Transverse colon (tissue), 4 donors: ENCODE measurements at regions not wholly inside any gene's neighbourhood (a gene's known extent, or its start where the extent isn't known, plus 50 kb on each side); places are given as distances from the start of the nearest gene placed in this dataset.

ENCODE experiments used
- POLR2A ChIP-seq: fragments of 450-650 bp; IDR thresholded peaks from one replicate; pipeline ENCODE4 v1.6.1; 2016; ENCODE audit warnings: antibody characterized with exemption, mild to moderate bottlenecking, moderate library complexity
- POLR2AphosphoS5 ChIP-seq, 3 donors: sonication (generic); formaldehyde crosslinking; IDR thresholded peaks; one replicate each; pipeline ENCODE4 v1.6.1; 2016; ENCODE audit warnings: antibody characterized with exemption in 3 of 3
- TF ChIP-seq, protein P1 (sequence below), 5 experiments: fragments of 200-600 bp in 3 of 5; fragments of 450-650 bp in 2 of 5; sonication (generic) in 3 of 5; IDR thresholded peaks; 1 replicate in 2 of 5; 2 replicates in 3 of 5; pipeline ENCODE4 v1.5.1; 2016 to 2017; ENCODE audit warnings: antibody characterized with exemption in 5 of 5, inconsistent platforms in 3 of 5, mild to moderate bottlenecking in 2 of 5, moderate library complexity in 1 of 5

DNA sequence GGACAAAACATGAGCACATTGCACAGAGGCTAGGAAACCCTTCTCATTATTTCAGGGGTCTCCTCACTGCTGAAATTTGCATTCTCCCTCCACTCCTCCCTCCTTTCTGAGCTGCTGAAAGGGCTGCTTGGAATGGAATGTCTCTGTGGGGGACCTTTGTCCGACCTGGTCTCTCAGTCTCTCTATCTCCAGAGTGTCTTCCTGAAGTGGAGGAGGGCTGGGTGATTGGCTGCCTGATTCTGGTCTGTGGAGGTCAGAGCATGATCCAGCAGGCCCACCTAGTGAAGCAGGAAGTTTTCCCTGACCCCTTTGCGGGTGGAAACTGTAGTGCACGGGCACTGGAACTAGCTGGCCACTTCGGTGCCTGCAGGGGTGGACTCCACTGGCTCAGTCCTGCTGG, 560.5 kb upstream of the HS6ST1 start:
- TF ChIP-seq, protein P1, sequence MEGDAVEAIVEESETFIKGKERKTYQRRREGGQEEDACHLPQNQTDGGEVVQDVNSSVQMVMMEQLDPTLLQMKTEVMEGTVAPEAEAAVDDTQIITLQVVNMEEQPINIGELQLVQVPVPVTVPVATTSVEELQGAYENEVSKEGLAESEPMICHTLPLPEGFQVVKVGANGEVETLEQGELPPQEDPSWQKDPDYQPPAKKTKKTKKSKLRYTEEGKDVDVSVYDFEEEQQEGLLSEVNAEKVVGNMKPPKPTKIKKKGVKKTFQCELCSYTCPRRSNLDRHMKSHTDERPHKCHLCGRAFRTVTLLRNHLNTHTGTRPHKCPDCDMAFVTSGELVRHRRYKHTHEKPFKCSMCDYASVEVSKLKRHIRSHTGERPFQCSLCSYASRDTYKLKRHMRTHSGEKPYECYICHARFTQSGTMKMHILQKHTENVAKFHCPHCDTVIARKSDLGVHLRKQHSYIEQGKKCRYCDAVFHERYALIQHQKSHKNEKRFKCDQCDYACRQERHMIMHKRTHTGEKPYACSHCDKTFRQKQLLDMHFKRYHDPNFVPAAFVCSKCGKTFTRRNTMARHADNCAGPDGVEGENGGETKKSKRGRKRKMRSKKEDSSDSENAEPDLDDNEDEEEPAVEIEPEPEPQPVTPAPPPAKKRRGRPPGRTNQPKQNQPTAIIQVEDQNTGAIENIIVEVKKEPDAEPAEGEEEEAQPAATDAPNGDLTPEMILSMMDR (IDR thresholded peaks at IDR 0.05) = no peak
- TF ChIP-seq POLR2A = no peak
- no peak for TF ChIP-seq POLR2AphosphoS5 (IDR thresholded peaks at IDR 0.05)
